GM21786 (cell line): ENCODE measurements at regions not wholly inside any gene's neighbourhood (a gene's known extent, or its start where the extent isn't known, plus 50 kb on each side); places are given as distances from the start of the nearest gene placed in this dataset.

Experiments
- ATAC-seq: cut with Tn5 transposase; IDR thresholded peaks from one replicate; pipeline ENCODE4 v1.9.1; 2021; ENCODE audit not compliant: unreplicated experiment

DNA sequence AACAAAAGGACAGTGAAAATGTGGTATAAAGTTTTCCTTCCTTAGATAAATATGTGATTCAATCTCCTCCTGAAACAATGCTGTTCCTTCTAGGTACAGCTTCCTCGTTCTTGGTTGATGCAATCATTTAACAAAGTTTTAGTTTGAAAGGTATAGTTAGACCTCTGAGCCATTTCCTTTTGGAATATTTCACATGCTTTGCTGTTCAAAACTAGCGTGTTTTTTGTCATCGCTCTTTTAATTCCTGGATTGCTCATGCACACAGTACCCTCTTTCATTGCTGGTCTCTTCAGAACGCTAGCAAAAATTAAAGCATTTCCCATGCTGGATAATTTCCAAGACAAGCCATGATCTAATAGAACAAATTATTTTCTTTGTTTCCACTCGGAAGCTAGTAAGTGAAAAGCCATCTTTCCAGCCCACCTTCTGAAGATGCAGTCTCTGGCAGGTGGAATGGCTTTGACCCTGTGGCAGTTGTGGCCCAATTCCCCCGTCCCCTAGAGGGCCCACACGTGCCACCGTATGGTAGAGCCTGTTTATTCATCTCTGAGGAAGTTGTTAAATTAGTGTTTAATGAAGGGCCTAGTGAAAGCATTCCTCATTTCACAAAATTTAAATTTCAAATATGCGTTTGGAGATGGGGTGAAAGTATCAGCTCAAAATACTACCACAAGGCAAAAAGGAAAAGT is 1040.6 kb upstream of the SLC10A2 start:
- ATAC-seq, result no peak

DNA sequence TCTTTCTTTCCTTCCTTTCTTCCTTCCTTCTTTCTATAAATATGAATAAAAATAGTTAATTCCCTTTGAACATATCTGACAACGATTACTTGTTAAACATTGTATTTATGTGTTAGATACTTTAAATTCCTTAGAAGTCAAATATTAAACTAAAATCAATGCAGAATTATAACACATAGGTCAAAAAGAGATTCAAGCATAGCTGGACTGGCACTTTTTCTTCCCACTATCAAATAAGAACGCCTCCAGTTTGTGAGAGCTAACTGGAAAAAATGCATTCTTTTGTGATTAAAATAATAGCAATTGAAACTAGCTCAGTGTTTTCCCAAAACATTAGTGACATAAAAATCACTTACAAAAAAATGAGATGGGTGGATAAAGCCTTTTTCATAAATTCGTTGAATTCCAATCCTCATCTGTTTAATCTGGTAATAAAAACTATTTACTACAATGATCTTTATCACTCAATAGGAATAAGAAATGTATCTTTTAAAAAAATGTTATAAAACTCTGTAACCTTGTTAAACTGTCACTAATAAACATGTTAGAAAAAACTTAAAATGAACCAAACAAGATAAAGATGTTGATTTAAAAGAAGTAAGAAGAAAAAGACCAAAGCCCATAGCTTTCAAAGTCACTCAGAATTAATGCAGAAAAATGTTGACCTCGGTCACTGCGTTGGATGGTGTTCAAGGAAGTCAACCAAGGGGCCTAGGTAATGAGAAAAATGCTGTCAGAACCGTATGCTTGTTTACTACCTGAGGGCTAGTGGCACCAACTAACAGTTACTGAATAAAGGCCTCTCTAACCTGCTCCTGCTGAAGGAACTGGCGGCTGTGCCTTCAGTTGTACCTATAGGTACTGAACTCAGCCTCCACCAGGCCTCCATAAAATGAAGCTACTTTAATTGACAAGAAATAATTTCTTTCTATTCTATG is 1039.5 kb upstream of the SLC10A2 start:
- no peak for ATAC-seq

DNA sequence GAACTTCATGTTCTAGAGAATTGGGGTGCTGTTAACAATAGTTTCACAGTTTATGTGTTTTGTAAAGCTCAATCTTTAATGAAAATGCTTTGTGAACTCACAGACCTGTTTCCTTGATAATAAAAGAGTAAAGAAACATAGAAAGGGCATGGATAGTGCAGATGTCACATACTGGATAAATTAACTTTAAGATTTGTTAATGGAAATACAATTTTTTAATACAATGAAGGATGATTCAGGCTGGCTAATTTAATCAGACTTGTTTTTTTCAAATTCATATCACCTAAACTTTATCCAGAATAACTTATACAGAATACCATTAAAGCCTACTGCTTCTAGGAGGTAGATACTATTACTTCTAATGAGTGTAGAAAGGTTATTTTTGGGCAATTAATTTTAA is 1033.5 kb upstream of the SLC10A2 start:
- ATAC-seq, result no peak

DNA sequence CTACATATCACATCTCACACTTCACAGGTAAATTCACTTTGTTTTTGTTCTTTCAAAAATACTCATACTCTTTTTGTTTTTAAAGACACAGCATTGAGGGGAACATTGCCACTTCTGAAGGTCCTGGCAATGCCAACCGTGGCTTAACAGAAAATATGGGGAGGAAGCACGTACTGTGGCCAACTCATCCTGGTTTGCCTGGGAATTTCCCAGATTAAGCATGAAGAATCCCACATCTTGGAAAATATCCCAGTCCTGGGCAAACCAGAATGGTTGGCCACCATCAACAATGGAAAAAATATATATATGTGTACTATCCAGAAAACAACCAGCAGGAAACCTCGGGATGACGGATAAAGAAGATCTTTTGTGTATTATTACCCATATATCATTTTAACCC is 1032.2 kb upstream of the SLC10A2 start:
- ATAC-seq, result no peak

DNA sequence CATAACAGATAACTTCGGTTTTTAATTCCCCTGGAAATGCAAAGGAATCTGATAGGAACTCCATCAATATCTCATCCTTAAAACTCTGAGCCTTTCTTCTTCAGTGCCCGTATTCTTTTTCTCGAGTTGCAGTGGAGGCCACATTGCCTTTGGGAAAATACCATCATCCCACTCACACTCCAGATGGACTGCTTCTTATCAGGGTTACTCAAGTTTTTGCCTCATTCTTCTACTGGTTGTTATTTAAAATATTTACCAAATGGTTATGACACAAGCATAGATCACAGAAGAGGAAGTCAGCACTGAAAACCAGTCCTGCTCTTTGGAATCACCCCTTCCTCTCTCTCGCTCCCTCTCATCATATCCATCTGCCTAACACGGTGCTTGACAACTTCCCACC is 1020.5 kb upstream of the SLC10A2 start:
- no peak for ATAC-seq

DNA sequence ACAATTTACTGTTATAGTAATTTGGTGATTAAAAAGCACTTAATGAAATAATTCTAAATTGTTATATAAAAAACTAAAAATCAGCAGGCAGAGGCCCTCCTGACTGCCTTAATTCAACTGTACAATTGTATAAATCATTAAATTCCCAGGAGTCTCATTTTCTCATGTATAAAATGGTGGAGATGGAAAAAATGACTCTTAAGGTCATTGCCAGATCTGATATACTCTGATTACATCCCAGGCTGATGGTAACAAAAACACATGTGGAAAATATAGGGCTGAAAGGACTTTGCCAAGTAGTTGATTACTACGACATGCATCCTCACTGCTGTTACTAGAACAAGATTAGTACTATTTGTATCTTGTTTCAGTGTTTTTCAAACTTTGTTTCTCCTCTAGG is 1020.0 kb upstream of the SLC10A2 start:
- ATAC-seq, result no peak

DNA sequence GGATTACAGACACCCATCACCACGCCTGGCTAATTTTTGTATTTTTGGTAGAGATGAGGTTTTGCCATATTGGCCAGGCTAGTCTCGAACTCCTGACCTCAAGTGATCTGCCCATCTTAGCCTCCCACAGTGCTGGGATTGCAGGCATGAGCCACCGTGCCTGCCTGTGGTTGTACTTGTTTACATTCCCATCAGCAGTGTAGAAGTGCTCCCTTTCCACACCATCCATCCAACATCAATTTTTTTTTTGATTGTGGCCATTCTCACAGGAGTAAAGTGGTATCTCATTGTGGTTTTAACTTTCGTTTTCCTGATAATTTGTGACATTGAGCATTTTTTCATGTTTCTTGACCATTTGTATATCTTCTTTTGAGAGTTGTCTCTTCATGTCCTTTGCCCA is 1019.4 kb upstream of the SLC10A2 start:
- ATAC-seq, result no peak

DNA sequence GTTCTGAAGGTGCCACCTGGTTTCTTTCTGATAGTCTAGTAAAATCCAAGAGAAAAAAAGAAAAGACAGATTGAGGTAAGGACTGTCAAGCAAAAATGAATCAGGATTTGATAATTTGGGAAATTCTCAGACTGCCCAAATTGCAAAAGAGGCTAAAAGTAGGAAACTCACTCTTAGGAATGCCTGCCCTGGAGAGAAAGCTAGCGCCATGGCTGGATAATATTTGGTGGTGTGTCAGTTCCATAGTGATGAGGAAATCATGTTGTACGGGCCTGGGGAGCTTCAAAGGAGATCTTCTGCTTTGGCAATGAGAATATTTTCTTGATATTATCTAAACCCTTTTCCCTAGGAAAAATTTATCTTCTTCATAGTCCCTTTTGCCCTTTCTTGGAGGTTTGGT is 1008.1 kb upstream of the SLC10A2 start:
- ATAC-seq, result no peak

DNA sequence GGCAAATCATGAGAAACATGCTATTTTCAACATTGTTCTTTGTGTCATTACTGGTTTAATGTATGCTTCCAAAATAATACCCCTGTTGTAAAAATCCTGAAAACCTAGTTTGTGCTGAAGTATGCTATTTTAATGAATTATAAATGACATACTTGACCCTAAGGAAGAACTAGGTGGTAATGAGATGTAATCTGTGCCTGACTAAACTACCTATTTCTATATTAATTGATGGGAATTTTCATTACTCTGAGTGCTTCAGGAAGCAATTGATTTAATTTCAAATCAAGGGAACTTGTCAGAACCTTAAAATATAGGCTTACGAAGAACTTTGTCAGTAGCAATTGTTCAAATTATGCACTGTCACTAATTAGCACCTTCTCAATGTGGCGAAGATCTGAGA is 1005.6 kb upstream of the SLC10A2 start:
- no peak for ATAC-seq

DNA sequence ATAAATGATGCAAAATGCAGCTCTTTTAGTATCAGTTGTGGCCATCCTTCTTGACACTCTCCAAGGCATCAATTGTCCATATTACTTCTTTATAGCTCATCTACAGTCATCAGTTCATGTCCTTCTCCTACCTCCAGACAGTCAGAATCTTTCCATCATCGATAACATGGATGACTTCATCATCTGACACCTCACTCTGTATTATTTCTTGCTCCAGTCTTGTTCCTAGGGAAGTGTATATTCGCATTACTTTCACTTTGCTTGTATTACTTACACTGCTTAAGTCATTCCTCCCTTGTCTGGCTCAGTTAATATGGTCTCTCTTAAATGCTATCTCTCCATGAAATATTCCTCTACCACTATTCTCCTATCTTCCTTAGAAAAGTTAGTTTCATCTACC is 999.1 kb upstream of the SLC10A2 start:
- no peak for ATAC-seq

DNA sequence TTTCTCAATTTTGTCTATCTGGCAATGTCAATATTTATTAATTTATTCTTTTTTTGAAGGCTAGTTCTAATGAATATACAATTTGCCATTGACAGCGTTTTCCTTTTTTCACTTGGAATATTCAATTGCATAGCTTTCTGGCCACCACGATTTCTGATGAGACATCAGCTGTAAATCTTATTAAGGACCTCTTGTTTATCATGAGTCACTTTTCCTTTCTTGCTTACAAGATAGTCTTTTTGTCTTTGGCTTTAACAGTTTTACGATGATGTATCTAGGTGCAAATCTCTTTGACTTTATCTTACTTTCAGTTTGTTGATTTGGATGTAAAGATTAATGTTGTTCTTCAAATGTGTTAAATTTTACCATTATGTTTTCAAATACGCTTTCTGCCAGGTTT is 991.6 kb upstream of the SLC10A2 start:
- ATAC-seq, result no peak

DNA sequence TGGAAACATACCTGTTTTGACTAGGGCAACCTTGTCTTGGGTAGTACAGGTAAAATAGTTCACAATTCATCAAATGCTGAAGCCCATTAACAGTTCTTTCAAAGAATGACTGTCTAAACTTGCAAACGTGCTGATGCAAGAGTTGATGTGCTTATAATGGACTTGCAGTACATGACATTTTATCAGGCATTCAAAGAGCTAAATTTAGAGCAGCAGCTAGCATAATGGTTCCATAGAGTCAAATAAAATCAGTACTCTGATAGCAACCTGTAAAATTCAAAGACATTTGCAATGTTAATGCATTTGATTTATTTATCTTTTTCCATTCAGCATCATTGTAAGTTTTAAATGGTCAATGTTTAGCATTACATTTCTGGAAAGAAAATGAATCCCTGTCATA is 979.7 kb upstream of the SLC10A2 start:
- ATAC-seq, result no peak

DNA sequence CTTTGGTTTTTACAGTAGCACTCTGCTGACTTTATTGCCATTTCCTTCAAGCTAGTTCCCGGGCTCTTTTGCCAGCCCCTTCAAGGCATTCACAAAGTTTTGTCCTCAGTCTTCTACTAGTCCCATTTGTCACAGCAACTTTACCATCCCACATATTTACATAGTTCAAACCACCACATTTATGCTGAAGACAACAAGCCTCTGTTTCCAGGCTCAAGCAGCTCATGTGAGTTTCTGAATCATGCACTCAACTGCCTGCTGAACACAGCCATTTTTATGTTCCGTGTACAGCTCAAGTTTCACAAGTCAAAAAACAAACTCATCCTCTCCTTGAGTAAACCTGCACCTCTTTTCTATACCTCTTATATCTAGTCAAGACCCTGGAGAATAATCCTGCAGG is 977.0 kb upstream of the SLC10A2 start:
- no peak for ATAC-seq

DNA sequence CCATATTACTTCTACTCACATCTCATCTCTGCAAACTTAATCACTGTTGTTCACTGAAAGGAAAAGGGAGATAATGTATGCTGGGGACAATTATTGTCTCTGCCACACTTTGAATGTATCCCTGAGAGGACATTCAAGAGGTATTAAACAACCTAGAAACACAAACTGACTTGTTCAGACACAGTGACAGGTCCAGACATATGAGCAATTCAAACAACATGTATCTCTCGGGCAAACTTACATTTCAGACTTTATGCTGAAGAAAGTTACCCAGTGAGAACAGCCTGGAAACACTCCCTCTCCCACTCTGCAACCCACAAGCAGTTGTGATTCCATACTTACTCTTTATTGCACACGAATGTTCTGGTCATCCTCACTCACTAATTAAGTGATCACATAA is 968.7 kb upstream of the SLC10A2 start:
- ATAC-seq, result no peak

DNA sequence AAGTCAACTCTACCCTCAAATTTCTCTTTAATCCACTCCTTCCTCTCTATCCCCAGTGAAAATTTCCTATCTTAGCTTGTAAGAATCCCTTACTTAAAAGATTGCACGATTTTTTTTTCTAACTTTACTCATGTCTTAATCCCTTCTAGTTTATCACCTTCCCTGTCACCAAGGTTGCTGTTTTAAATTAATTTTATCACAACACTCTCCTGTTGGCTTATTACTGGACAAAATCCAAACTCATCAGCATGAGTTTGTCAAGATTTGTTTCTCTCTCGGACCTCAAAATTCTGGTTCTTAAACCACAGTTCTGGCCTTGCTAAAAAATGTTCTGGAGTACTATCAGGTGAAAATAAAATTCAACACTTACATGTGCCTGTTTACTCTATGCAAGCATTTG is 959.1 kb upstream of the SLC10A2 start:
- no peak for ATAC-seq

DNA sequence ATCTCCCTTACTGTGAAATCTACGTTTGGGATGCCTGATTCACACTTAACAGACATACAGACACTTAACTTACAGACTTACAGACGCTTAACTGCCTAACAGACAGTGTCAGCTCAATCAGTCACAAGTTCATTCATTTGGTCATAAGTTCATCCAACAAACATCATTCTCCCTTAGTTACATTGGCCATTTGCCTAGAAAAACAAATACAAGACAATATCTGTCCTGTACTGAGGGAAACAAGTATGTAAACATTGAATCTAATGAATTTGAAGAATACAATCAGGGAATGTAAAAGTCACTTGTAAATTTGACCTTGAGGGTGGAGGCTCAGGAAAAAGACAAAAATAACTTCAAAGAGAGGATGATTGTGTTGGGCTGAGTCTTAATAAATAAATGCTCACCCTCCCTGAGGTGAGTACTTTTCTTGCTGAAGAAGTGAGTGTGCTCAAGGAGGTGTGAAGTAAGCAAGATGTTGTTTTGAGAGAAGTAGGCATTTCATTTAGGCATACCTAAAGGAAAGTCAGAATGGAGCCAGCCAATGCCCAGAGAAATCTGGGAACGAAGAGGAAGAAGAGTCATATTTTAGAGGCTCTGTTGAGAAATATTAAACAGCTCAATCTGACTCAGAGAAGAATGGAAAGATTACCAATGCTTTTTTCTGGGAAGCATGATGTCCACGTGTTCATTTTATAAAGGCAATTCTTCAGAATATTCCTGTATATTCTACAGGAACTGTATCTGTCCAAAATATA is 958.4 kb upstream of the SLC10A2 start:
- no peak for ATAC-seq

DNA sequence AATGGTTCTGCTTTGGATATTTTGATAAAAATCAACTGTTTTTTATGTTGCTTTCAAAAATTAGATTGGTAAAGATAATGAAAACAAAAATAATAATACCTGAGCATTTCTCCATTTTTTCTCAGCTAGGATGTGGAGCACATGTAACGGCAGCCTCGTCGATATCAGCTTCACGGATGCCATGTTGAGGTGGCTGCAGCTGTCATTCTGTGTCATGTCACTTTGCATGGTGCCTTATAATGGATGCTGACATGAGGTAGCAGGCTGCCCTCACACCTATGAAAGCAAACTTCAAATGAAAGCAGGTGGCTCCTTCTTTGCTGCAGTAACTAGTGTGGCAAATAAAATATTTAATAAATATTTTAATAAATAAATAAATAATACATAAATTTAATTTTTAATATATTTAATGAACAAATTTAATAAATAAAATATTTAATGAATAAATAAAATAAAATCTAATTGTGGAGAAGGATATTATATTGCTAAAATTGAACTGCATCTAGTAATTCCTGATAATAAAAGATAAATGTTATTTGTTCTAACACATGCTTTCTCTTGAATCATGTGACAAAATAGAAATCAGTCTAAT is 955.7 kb upstream of the SLC10A2 start:
- no peak for ATAC-seq

DNA sequence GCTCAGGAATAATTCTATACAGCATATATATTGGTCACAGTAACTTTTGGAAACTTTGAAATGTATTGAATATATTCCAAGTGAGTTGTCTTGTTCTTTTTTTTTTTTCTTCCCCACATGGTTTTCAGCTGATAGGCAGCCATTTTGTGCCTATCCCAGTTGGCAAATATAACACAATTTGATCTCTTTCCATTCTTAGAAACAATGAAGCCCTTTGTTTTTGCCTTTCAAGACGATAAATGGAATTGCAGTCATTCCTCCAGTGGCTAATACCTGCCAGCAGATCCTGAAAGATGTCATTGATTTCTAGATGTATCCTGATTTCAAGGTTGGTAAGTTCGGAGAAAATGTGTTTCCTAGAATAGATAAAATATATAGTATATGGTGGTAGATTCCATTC is 951.1 kb upstream of the SLC10A2 start:
- no peak for ATAC-seq

DNA sequence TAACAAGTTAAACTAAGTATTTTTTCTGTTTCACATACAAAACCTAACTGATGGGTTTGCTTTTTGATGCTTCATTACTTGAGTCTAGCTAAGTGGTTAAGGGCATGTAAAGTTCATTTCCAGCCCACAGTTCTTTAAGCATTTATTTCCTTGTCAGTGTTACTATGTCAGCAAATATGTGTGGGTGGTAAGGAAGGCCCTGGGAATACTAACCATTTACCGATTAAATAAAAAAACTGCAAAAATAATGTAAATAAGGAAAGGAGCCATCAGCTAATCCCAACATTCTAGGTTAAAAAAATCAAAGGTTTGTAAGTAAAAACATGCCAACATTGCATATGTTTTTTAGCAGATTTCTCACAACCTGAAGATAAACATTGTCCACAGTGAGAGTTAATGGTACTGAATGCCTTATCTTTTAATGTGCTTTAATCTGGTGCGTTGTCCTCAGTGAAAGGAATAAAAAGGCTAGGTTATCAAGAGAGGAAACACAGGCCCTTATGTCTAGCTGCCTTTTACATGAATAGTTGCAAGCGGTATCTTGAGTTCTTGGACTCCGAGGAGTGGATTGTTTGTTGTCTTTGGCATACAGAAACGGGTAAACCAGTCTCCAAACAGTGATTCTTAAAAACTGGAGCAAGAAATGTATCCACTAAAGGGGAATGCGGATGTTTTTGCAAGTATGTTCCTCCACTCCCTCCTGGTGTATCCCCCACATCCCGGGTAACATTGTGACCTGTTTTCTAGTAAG is 949.6 kb upstream of the SLC10A2 start:
- no peak for ATAC-seq

DNA sequence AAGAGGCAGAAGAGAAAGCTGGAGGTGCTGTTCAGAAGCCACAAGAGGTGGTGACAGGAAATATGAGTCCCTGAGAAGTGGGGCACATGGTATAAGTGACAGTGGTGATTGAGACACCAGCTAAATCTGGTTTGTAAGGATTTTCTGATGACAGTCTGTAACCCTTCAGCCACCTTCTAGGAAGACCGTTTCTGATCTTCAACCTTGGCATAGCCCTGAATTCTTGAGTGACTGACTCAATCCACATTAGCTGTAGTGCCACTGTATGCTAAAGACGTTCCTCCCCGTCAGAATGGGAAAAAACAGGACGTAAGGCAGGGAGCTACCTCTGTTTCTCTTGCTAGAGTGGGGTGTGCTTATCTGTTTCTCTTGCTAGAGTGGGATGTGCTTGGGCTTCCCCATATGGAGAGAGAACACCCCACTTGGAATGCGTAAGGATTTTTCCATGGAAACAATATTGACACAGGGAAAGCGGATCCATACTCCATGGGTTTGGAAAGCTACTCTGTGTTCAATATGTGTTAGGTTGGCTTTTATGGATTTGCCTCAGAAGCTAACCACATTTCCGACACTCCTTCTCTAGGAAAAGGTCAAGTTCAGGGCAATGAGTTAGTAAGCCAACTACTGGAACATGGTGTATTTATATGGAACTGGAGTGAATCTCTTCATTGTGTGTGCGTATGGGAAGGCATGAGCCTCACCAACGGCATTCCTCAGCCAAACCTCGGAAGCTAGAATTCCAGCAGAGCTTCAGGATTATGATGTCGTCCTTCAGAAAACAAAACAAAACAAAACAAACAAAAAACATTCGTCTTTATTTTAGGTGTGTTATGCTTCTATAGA is 948.8 kb upstream of the SLC10A2 start:
- no peak for ATAC-seq
